Left lung (tissue), 4 donors: ENCODE measurements at regions not wholly inside any gene's neighbourhood (a gene's known extent, or its start where the extent isn't known, plus 50 kb on each side); places are given as distances from the start of the nearest gene placed in this dataset.

ENCODE experiments used
- ATAC-seq: fragments of 200-7000 bp; cut with Tn5 transposase; one replicate; pipeline ENCODE4 v1.9.1; 2020; ENCODE audit warnings: moderate library complexity
- DNase-seq, 4 donors: peaks; one replicate each; pipeline ENCODE4 v3.0.0-alpha.2; 2013 to 2020
- H3K27ac ChIP-seq, 2 donors: fragments of 200-600 bp; sonication (generic) in 1 of 2; one replicate each; pipeline versions ENCODE4 v1.5.0 to v1.8.0; 2020 to 2021
- H3K27me3 ChIP-seq, 2 donors: fragments of 200-600 bp; sonication (generic) in 1 of 2; one replicate each; pipeline versions ENCODE4 v1.5.0 to v1.8.0; 2020 to 2021
- H3K36me3 ChIP-seq, 2 donors: fragments of 200-600 bp; sonication (generic) in 1 of 2; one replicate each; pipeline versions ENCODE4 v1.5.0 to v1.8.0; 2020 to 2021
- H3K4me1 ChIP-seq, 2 donors: fragments of 200-600 bp; one replicate each; pipeline ENCODE4 v1.8.0; 2021
- H3K4me3 ChIP-seq, 2 donors: fragments of 200-600 bp; sonication (generic) in 1 of 2; one replicate each; pipeline versions ENCODE4 v1.5.0 to v1.8.0; 2020 to 2021; ENCODE audit warnings: mild to moderate bottlenecking in 1 of 2
- H3K9me3 ChIP-seq, 2 donors: fragments of 200-600 bp; sonication (generic) in 1 of 2; one replicate each; pipeline versions ENCODE4 v1.5.0 to v1.8.0; 2020 to 2021
- CTCF ChIP-seq, 2 donors: fragments of 200-600 bp; sonication (generic) in 1 of 2; IDR thresholded peaks; one replicate each; pipeline versions ENCODE4 v1.5.0 to v1.8.0; 2021; ENCODE audit warnings: antibody characterized with exemption in 2 of 2
- intact Hi-C, 2 donors: fragments of 100-400 bp; cut with DNase I; formaldehyde crosslinking; loops; one replicate each; pipeline versions ENCODE4 v1.11.2 to v1.14.2; 2022
- donor health status: DM: no; HTN: yes; CAD: no.
- donor health status: DM: no; HTN: no; CAD: no.

- intact Hi-C loops: no loop called here
- H3K27ac ChIP-seq: no peak overlapping the region
- H3K4me1 ChIP-seq: no peaks in the 10 kb centered on the region
- H3K9me3 ChIP-seq: no peaks in the 10 kb centered on the region
- H3K36me3 ChIP-seq: no peaks in the 10 kb centered on the region
- H3K4me3 ChIP-seq: no peak overlapping the region
- H3K27me3 ChIP-seq: no peaks in the 10 kb centered on the region
- DNase-seq (no peak), ATAC-seq (peak; percentile 10)
- TF ChIP-seq CTCF (IDR thresholded peaks at IDR 0.05): no peak
Measured at GRCh38 chr12:105852951-105853350, 285.8 kb downstream of the NUAK1 start.

- no peak for TF ChIP-seq CTCF (IDR thresholded peaks at IDR 0.05)
- no peak overlapping the region for H3K27ac ChIP-seq
- no peaks in the 10 kb centered on the region for H3K36me3 ChIP-seq
- intact Hi-C loops: no loop called here
- ATAC-seq (no peak), DNase-seq (no peak)
- H3K27me3 ChIP-seq: no peaks in the 10 kb centered on the region
- no peaks in the 10 kb centered on the region for H3K4me1 ChIP-seq
- no peak overlapping the region for H3K4me3 ChIP-seq
- no peaks in the 10 kb centered on the region for H3K9me3 ChIP-seq
Measured at GRCh38 chr12:105854071-105854470, 284.7 kb downstream of the NUAK1 start.

GRCh38 chr12:105855361-105856047 is 283.2 kb downstream of the NUAK1 start:
- Histone ChIP-seq H3K36me3 (no peaks in the 10 kb centered on the region), H3K4me1 (no peaks in the 10 kb centered on the region), H3K9me3 (no peaks in the 10 kb centered on the region), H3K27me3 (no peaks in the 10 kb centered on the region), H3K4me3 (no peak overlapping the region), H3K27ac (no peak overlapping the region)
- DNase-seq (no peak), ATAC-seq (no peak)
- intact Hi-C loops: no loop called here
- no peak for TF ChIP-seq CTCF (IDR thresholded peaks at IDR 0.05)

GRCh38 chr12:105856048-105856405 is 282.7 kb downstream of the NUAK1 start:
- Histone ChIP-seq H3K27ac (no peak overlapping the region), H3K27me3 (no peaks in the 10 kb centered on the region), H3K36me3 (no peaks in the 10 kb centered on the region), H3K4me1 (no peaks in the 10 kb centered on the region), H3K4me3 (no peak overlapping the region), H3K9me3 (no peaks in the 10 kb centered on the region)
- DNase-seq (no peak), ATAC-seq (no peak)
- intact Hi-C loops: no loop called here
- no peak for TF ChIP-seq CTCF (IDR thresholded peaks at IDR 0.05)

- Histone ChIP-seq H3K4me1 (no peaks in the 10 kb centered on the region), H3K27ac (no peak overlapping the region), H3K36me3 (no peaks in the 10 kb centered on the region), H3K27me3 (no peaks in the 10 kb centered on the region), H3K4me3 (no peak overlapping the region), H3K9me3 (no peaks in the 10 kb centered on the region)
- DNase-seq: no peak
- no peak for TF ChIP-seq CTCF (IDR thresholded peaks at IDR 0.05)
- intact Hi-C loops: no loop called here
- ATAC-seq: no peak
Measured at GRCh38 chr12:105858981-105859710, 279.6 kb downstream of the NUAK1 start.
